ENCODE measurements at regions not wholly inside any gene's neighbourhood (a gene's known extent, or its start where the extent isn't known, plus 50 kb on each side); places are given as distances from the start of the nearest gene placed in this dataset.

- Histone ChIP-seq H3K4me1 (no peaks in the 10 kb centered on the region), H3K27me3 (no peaks in the 10 kb centered on the region), H3K27ac (no peak overlapping the region), H3K9me3 (no peaks in the 10 kb centered on the region), H3K4me3 (no peak overlapping the region), H3K36me3 (no peaks in the 10 kb centered on the region)
- no peak for TF ChIP-seq CTCF (IDR thresholded peaks at IDR 0.05)
- no peak for TF ChIP-seq POLR2A (IDR thresholded peaks at IDR 0.05)
- no peak for DNase-seq
- 54 to 75% methylated on average over 1 to 4 of the region's 4 CpGs for WGBS, 2 donors
- intact Hi-C loops (cut with DNase I), result no loop called here
Measured at GRCh38 chr4:4627111-4627510, 85.3 kb upstream of the STX18 start.

GRCh38 chr4:4625488-4625887 lies 83.6 kb upstream of the STX18 start:
- H3K4me1 ChIP-seq, result no peaks in the 10 kb centered on the region
- WGBS, 2 donors, result 59 to 76% methylated on average over 5 of the region's 5 CpGs
- TF ChIP-seq CTCF (IDR thresholded peaks at IDR 0.05), result no peak
- no peak for TF ChIP-seq POLR2A (IDR thresholded peaks at IDR 0.05)
- DNase-seq, result no peak
- no peaks in the 10 kb centered on the region for H3K9me3 ChIP-seq
- no peaks in the 10 kb centered on the region for H3K27me3 ChIP-seq
- H3K27ac ChIP-seq, result no peak overlapping the region
- H3K36me3 ChIP-seq, result no peaks in the 10 kb centered on the region
- intact Hi-C loops (cut with DNase I), result no loop called here
- H3K4me3 ChIP-seq, result no peak overlapping the region

GRCh38 chr4:4624276-4624897 lies 82.5 kb upstream of the STX18 start:
- Histone ChIP-seq H3K27me3 (no peaks in the 10 kb centered on the region), H3K9me3 (no peaks in the 10 kb centered on the region), H3K4me1 (no peaks in the 10 kb centered on the region), H3K27ac (no peak overlapping the region), H3K4me3 (no peak overlapping the region), H3K36me3 (no peaks in the 10 kb centered on the region)
- TF ChIP-seq CTCF (IDR thresholded peaks at IDR 0.05) (no peak), POLR2A (IDR thresholded peaks at IDR 0.05) (no peak)
- intact Hi-C loops (cut with DNase I), result no loop called here
- 68 to 74% methylated on average over 6 to 7 of the region's 7 CpGs for WGBS, 2 donors
- DNase-seq, result no peak

GRCh38 chr4:4619821-4620220 lies 78.0 kb upstream of the STX18 start:
- no peak overlapping the region for H3K27ac ChIP-seq
- H3K4me1 ChIP-seq, result no peaks in the 10 kb centered on the region
- no peak overlapping the region for H3K4me3 ChIP-seq
- intact Hi-C loops (cut with DNase I), result no loop called here
- H3K36me3 ChIP-seq, result no peaks in the 10 kb centered on the region
- TF ChIP-seq POLR2A (IDR thresholded peaks at IDR 0.05), result no peak
- no peak for TF ChIP-seq CTCF (IDR thresholded peaks at IDR 0.05)
- DNase-seq, result no peak
- 71 to 84% methylated on average over 5 of the region's 5 CpGs for WGBS, 2 donors
- H3K27me3 ChIP-seq, result no peaks in the 10 kb centered on the region
- H3K9me3 ChIP-seq, result no peaks in the 10 kb centered on the region

- Histone ChIP-seq H3K4me3 (no peak overlapping the region), H3K27ac (no peak overlapping the region), H3K4me1 (no peaks in the 10 kb centered on the region), H3K36me3 (no peaks in the 10 kb centered on the region), H3K9me3 (no peaks in the 10 kb centered on the region), H3K27me3 (no peaks in the 10 kb centered on the region)
- WGBS, 2 donors, result 0 to 25% methylated on average over 1 of the region's 1 CpG
- intact Hi-C loops (cut with DNase I), result no loop called here
- TF ChIP-seq CTCF (IDR thresholded peaks at IDR 0.05) (no peak), POLR2A (IDR thresholded peaks at IDR 0.05) (no peak)
- DNase-seq, result no peak
Measured at GRCh38 chr4:4618847-4619246, 77.0 kb upstream of the STX18 start.

All from esophagus squamous epithelium (tissue), 5 donors.